NCI-H1694 (cell line): ENCODE measurements at regions not wholly inside any gene's neighbourhood (a gene's known extent, or its start where the extent isn't known, plus 50 kb on each side); places are given as distances from the start of the nearest gene placed in this dataset.

ENCODE experiments used
- DNase-seq: peaks from one replicate; lab custom pipeline; 2025; lab: John Stamatoyannopoulos, UW

- no peak for DNase-seq
Measured at GRCh38 chr15:69893086-69893485, 204.6 kb downstream of the TLE3 start.

GRCh38 chr15:69893863-69894262 lies 203.9 kb downstream of the TLE3 start:
- no peak for DNase-seq

DNA sequence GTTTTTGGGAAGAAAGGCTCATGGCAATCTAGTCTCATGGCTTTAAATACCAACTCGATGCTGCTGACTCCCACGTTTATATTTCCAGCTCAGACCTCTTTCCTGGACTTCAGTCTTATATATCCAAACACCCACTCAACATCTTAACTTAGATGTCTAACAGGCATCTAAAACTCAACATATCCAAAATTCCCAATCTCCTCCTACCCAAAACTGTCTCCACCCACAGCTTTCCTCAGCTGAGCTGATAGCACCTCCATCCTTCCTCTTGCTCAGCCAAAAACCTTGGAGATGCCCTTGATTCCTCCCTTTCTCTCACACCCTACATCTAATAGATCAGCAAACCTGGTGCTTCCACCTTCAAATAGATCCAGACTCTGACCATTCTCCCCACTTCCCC lies 202.5 kb downstream of the TLE3 start:
- DNase-seq: no peak

GRCh38 chr15:69896606-69897005 lies 201.1 kb downstream of the TLE3 start:
- no peak for DNase-seq

- no peak for DNase-seq
Measured at GRCh38 chr15:69897061-69897460, 200.7 kb downstream of the TLE3 start.

GRCh38 chr15:69897471-69898237 lies 200.1 kb downstream of the TLE3 start:
- no peak for DNase-seq

DNA sequence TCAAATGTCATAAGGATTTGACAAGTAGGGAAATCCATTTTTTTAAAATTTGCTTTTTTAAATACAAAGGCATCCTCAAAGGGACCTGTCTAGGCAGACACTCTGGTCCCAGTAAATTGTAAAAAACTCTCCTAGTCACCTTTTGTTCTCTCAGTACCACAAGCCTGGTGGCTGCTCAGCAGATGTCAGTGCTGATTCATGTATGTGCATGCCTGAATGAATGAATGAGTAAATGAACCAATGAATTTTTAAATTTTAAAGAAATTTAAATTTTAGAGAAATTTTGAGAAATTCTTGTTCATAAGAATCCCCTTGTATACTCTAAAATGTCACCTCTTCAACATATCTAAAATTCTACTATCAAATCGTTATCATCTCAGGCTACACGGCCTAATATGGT lies 199.5 kb downstream of the TLE3 start:
- no peak for DNase-seq

GRCh38 chr15:69902414-69903062 lies 195.2 kb downstream of the TLE3 start:
- DNase-seq: no peak

GRCh38 chr15:69903470-69904469 lies 193.9 kb downstream of the TLE3 start:
- no peak for DNase-seq

DNA sequence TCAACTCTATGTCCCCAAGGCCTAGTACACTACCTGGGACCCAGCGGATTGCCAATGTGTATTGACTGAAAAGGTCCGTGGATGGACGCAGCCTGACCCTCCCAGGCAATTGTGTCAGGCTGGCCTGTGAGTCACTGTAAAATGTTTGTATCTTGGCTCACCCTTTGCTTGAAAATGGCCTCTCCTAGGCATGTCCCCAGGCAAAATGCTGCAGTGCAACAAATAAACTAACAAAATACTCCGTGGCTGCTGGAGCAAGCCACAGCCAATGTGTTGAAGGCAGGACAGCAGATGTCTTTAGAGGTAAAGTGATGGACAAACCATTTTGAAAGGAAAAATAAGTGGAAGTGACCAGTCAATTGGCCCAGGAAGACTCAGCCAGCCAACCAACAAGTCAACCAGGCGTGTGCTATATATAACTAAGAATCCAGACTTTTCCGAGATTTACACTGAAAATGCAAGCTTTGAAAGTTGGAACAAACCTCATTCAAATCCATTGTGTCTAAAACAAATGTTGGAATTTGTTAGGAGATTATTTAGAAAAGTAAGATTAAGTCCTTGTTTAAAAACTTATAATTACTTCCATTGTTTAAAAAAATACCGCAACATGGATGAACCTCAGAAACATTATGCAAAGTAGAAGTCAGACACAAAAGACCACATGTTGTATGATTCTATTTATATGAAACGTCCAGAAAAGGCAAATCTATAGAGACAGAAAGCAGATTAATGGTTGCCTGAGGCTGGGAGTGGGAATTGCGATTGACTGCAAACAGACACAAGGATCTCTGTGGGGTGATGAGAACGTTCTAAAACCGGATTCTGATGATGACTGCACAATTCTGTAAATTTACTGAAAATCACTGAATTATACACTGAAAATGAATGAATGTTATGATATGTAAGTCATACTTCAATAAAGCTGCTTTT lies 191.2 kb downstream of the TLE3 start:
- DNase-seq: no peak

GRCh38 chr15:69908060-69908459 lies 189.7 kb downstream of the TLE3 start:
- DNase-seq: no peak

GRCh38 chr15:69908590-69909420 lies 188.9 kb downstream of the TLE3 start:
- DNase-seq: no peak

GRCh38 chr15:69909719-69910444 lies 187.8 kb downstream of the TLE3 start:
- no peak for DNase-seq

DNA sequence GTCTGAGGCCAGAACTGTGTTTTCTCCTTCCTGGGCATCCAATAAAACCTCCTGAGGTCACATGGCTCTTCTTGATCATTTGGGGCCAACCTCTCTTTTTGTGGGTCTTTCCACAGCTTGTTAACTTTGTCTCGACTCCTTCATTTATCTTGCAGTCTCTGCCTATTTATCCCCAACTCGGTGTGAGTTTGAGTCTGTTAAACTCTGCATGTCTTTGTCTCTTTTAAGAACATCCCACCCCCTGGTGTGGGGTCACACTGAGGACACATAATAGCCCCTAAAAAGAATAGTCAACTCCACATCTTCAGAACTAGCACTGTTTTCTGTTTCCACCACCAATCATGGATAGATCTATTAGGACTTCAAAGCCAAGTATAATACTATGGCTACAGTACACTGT lies 187.2 kb downstream of the TLE3 start:
- DNase-seq: no peak

DNA sequence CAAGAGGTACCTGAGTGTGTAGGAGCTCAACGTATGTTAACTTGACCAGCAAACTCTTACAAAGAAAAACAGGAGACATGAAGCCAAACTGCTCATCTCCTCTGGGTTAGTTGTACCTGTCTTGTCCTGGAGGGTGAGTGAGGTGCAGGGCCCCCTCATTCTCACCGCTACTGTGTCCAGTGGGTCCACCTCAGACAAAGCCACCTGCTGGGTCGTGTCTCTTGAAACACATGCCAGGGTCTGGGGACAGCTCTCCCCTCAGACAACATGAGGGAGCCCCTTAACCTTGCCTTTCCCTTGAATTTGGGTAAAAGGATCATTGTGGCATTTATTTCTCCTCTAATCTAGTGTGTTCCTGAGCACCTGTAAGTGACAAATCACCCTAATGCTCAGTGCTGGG lies 185.6 kb downstream of the TLE3 start:
- DNase-seq: no peak

DNA sequence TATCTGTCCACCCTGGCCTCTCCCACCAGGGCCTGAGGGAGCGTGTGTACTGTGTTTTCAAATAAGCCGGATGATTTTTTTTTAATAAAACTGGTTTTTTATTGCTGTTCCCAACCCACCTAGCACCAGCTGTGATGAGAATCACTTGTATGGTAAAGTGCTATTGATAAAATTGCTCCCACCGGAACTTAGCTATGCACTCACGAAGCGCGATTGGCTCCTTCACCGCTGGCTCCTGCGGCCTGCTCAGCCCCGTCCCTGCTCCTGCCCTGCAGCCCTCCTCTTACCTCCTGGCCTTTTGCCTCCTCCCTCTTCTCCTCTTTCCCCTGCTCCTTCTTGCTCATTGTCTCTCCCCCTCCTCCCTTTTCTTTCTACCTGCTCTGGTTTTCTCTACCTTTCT lies 183.7 kb downstream of the TLE3 start:
- DNase-seq: no peak

DNA sequence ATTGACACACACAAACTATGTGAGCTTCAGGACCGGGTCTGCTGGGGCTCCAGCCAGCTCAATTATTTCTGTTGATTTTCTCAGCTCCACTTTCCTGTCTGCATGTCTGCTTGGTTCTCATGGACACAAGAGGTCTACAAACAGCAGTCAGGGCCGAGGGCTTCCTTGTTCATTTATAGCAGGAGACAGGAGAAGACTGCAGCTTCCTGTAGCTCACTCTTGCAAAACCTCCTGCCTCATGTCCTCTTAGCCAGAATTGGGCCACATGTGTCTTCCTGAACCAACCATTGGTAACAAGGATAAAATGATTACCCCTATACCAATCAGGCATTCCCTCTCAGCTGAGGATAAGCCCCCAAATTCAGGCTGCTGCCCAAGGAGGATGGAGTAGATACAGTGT lies 182.8 kb downstream of the TLE3 start:
- no peak for DNase-seq

DNA sequence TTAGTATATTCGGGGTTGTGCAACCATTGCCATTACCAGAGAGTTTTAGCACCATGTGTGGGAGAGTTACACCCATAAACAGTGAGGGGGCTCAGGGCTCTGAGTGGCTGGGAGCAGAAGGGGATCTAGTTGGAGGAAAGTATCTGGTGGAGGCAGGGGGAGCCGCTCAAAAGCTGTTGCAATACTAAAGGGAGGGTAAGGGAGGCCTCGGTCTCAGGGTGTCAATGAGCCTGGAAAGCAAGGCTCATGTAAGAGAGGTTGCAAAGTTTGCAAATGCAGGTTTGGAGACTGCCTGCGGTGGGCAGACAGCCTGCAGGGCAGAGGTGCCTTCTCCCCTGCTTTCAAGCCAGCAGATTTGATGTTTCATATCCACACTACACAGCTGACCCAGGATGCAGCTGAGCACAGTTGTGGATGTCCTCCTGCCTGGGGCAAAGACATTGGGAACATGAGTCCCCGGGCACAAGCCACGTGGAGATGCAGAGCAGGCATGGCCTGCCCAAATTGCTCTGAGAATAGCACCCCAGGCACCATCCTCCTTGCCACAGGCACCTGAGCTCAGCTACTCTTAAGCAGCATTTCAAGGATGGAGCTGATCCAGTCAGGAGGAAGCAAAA lies 181.4 kb downstream of the TLE3 start:
- DNase-seq: no peak

DNA sequence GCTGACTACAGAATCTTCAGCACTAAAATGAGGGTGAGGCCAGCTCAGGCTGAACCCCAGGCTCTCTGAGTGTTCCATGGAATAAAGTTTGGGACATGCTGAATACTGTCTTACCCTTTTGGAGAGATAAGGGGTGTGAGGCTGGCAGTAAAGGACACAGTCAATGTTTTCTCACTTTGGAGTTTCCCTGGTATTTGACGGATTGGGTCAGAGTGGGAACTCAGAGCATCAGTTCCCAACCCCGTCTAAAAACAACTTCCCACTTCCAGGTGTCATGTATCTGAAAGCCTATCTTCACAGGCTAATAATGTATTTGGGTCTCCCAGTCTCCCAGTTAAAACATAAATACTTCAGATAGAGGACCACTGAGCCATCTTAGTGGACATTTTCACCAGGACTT lies 180.7 kb downstream of the TLE3 start:
- DNase-seq: no peak
